ENCODE measurements at regions not wholly inside any gene's neighbourhood (a gene's known extent, or its start where the extent isn't known, plus 50 kb on each side); places are given as distances from the start of the nearest gene placed in this dataset.

- H3K9me3 Mint-ChIP-seq = no peaks in the 10 kb centered on the region
- POLR2A ChIA-PET = no interaction called here
- CTCF ChIA-PET = no interaction called here
- no peak for DNase-seq
- no peaks in the 10 kb centered on the region for H3K4me1 Mint-ChIP-seq
- H3K4me3 Mint-ChIP-seq = no peak overlapping the region
- H3K27me3 Mint-ChIP-seq = no peaks in the 10 kb centered on the region
- peaks cover 3% of the 10 kb centered on the region for H3K36me3 Mint-ChIP-seq (ENCODE audit: low read depth)
- no peak overlapping the region for H3K27ac Mint-ChIP-seq
These were observed 124.9 kb upstream of the ANKRD55 start for GRCh38 chr5:56358046-56358445.

- Mint-ChIP-seq H3K36me3 (ENCODE audit: low read depth) (peaks cover 3% of the 10 kb centered on the region), H3K27me3 (no peaks in the 10 kb centered on the region), H3K4me3 (no peak overlapping the region), H3K27ac (no peak overlapping the region), H3K9me3 (no peaks in the 10 kb centered on the region), H3K4me1 (no peaks in the 10 kb centered on the region)
- no peak for DNase-seq
- ChIA-PET CTCF (no interaction called here), POLR2A (no interaction called here)
These were observed 124.3 kb upstream of the ANKRD55 start for GRCh38 chr5:56357426-56357825.

GRCh38 chr5:56356836-56357160, 123.7 kb upstream of the ANKRD55 start:
- Mint-ChIP-seq H3K4me1 (no peaks in the 10 kb centered on the region), H3K27ac (no peak overlapping the region), H3K27me3 (no peaks in the 10 kb centered on the region), H3K36me3 (ENCODE audit: low read depth) (peaks cover 3% of the 10 kb centered on the region), H3K4me3 (no peak overlapping the region), H3K9me3 (no peaks in the 10 kb centered on the region)
- CTCF ChIA-PET = no interaction called here
- POLR2A ChIA-PET = no interaction called here
- DNase-seq = no peak

- Mint-ChIP-seq H3K4me3 (no peak overlapping the region), H3K9me3 (no peaks in the 10 kb centered on the region), H3K36me3 (ENCODE audit: low read depth) (peaks cover 3% of the 10 kb centered on the region), H3K27ac (no peak overlapping the region), H3K4me1 (no peaks in the 10 kb centered on the region), H3K27me3 (no peaks in the 10 kb centered on the region)
- DNase-seq = no peak
- ChIA-PET CTCF (no interaction called here), POLR2A (no interaction called here)
These were observed 123.1 kb upstream of the ANKRD55 start for GRCh38 chr5:56356121-56356835.

GRCh38 chr5:56354836-56355235, 121.7 kb upstream of the ANKRD55 start:
- Mint-ChIP-seq H3K9me3 (no peaks in the 10 kb centered on the region), H3K27me3 (no peaks in the 10 kb centered on the region), H3K36me3 (ENCODE audit: low read depth) (peaks cover 3% of the 10 kb centered on the region), H3K27ac (no peak overlapping the region), H3K4me1 (no peaks in the 10 kb centered on the region), H3K4me3 (no peak overlapping the region)
- CTCF ChIA-PET = interaction anchor here (0.6 kb wide), 1 partner anchor 418 kb away, joined by 3 read pairs; no protein-coding TSS in a partner anchor
- POLR2A ChIA-PET = no interaction called here
- DNase-seq = no peak

GRCh38 chr5:56352808-56353590, 119.9 kb upstream of the ANKRD55 start:
- Mint-ChIP-seq H3K27ac (no peak overlapping the region), H3K27me3 (no peaks in the 10 kb centered on the region), H3K36me3 (ENCODE audit: low read depth) (peaks cover 3% of the 10 kb centered on the region), H3K9me3 (no peaks in the 10 kb centered on the region), H3K4me3 (no peak overlapping the region), H3K4me1 (no peaks in the 10 kb centered on the region)
- ChIA-PET CTCF (no interaction called here), POLR2A (no interaction called here)
- no peak for DNase-seq

- H3K4me3 Mint-ChIP-seq = no peak overlapping the region
- no peaks in the 10 kb centered on the region for H3K27me3 Mint-ChIP-seq
- H3K4me1 Mint-ChIP-seq = no peaks in the 10 kb centered on the region
- ChIA-PET POLR2A (interaction anchor here (0.5 kb wide), 1 partner anchor 264 kb away, joined by 3 read pairs; no protein-coding TSS in a partner anchor), CTCF (interaction anchor here (0.7 to 1.1 kb wide), 2 partner anchors 86 to 1179 kb away, joined by 3 read pairs; no protein-coding TSS in a partner anchor)
- no peak for DNase-seq
- H3K9me3 Mint-ChIP-seq = no peaks in the 10 kb centered on the region
- H3K27ac Mint-ChIP-seq = no peak overlapping the region
- no peaks in the 10 kb centered on the region for H3K36me3 Mint-ChIP-seq (ENCODE audit: low read depth)
These were observed 117.6 kb upstream of the ANKRD55 start for GRCh38 chr5:56350597-56351170.

GRCh38 chr5:56350011-56350596, 117.0 kb upstream of the ANKRD55 start:
- no peak for DNase-seq
- H3K27me3 Mint-ChIP-seq = no peaks in the 10 kb centered on the region
- no peaks in the 10 kb centered on the region for H3K36me3 Mint-ChIP-seq (ENCODE audit: low read depth)
- ChIA-PET POLR2A (no interaction called here), CTCF (no interaction called here)
- H3K9me3 Mint-ChIP-seq = no peaks in the 10 kb centered on the region
- H3K4me1 Mint-ChIP-seq = no peaks in the 10 kb centered on the region
- no peak overlapping the region for H3K27ac Mint-ChIP-seq
- H3K4me3 Mint-ChIP-seq = no peak overlapping the region

- Mint-ChIP-seq H3K36me3 (ENCODE audit: low read depth) (no peaks in the 10 kb centered on the region), H3K4me3 (no peak overlapping the region), H3K9me3 (no peaks in the 10 kb centered on the region), H3K27me3 (no peaks in the 10 kb centered on the region), H3K4me1 (no peaks in the 10 kb centered on the region), H3K27ac (no peak overlapping the region)
- ChIA-PET CTCF (no interaction called here), POLR2A (no interaction called here)
- DNase-seq = no peak
These were observed 116.3 kb upstream of the ANKRD55 start for GRCh38 chr5:56349461-56349860.

- CTCF ChIA-PET = no interaction called here
- no peaks in the 10 kb centered on the region for H3K36me3 Mint-ChIP-seq (ENCODE audit: low read depth)
These were observed 113.8 kb upstream of the ANKRD55 start for GRCh38 chr5:56346741-56347535.

GRCh38 chr5:56346044-56346710, 113.0 kb upstream of the ANKRD55 start:
- no peaks in the 10 kb centered on the region for H3K27me3 Mint-ChIP-seq
- H3K4me1 Mint-ChIP-seq = no peaks in the 10 kb centered on the region
- DNase-seq = no peak
- H3K9me3 Mint-ChIP-seq = no peaks in the 10 kb centered on the region
- ChIA-PET POLR2A (no interaction called here), CTCF (no interaction called here)
- H3K4me3 Mint-ChIP-seq = no peak overlapping the region
- H3K36me3 Mint-ChIP-seq (ENCODE audit: low read depth) = no peaks in the 10 kb centered on the region
- no peak overlapping the region for H3K27ac Mint-ChIP-seq

More at GRCh38 chr5:56346741-56347535, 113.8 kb upstream of the ANKRD55 start:
- Mint-ChIP-seq H3K4me3 (no peak overlapping the region), H3K4me1 (no peaks in the 10 kb centered on the region), H3K27ac (no peak overlapping the region), H3K9me3 (no peaks in the 10 kb centered on the region), H3K27me3 (no peaks in the 10 kb centered on the region)
- POLR2A ChIA-PET = no interaction called here
- DNase-seq = no peak

- Mint-ChIP-seq H3K9me3 (no peaks in the 10 kb centered on the region), H3K27ac (no peak overlapping the region), H3K4me3 (no peak overlapping the region), H3K36me3 (ENCODE audit: low read depth) (no peaks in the 10 kb centered on the region), H3K27me3 (no peaks in the 10 kb centered on the region), H3K4me1 (no peaks in the 10 kb centered on the region)
- ChIA-PET CTCF (no interaction called here), POLR2A (no interaction called here)
- no peak for DNase-seq
These were observed 112.2 kb upstream of the ANKRD55 start for GRCh38 chr5:56345352-56345751.
